ENCODE measurements at regions not wholly inside any gene's neighbourhood (a gene's known extent, or its start where the extent isn't known, plus 50 kb on each side); places are given as distances from the start of the nearest gene placed in this dataset.

DNA sequence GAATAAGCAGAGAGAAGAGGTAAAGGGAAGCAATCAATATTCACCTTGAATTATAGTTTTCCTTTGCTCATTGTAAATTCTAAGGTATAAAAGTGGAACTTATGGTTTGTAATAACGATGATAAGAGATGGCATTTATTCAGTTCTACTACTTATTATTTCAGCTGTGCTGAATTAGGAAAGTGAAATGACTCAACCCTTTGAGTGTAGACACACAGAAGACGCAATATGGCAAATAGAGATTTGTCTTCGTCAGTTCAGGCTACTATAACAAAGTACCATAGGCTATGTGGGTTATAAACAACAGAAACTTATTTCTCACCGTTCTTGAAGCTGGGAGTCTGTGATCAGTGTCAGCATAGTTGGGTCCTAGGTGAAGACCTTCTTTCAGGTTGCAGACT, 713.0 kb upstream of the PCDH9 start:
- Mint-ChIP-seq H3K4me3 (no peak overlapping the region), H3K27me3 (peaks cover 7% of the 10 kb centered on the region), H3K9me3 (no peaks in the 10 kb centered on the region), H3K36me3 (no peaks in the 10 kb centered on the region), H3K27ac (no peak overlapping the region), H3K4me1 (ENCODE audit: unreplicated experiment) (no peaks in the 10 kb centered on the region)
- TF ChIP-seq CTCF (conservative IDR thresholded peaks at IDR 0.05), result no peak
- no peak for DNase-seq (ENCODE audit: extremely low spot score, unreplicated experiment)

- no peaks in the 10 kb centered on the region for H3K9me3 Mint-ChIP-seq
- H3K27me3 Mint-ChIP-seq, result peaks cover 21% of the 10 kb centered on the region
- DNase-seq (ENCODE audit: extremely low spot score, unreplicated experiment), result no peak
- no peak overlapping the region for H3K4me3 Mint-ChIP-seq
- no peaks in the 10 kb centered on the region for H3K36me3 Mint-ChIP-seq
- TF ChIP-seq CTCF (conservative IDR thresholded peaks at IDR 0.05), result no peak
- no peaks in the 10 kb centered on the region for H3K4me1 Mint-ChIP-seq (ENCODE audit: unreplicated experiment)
- H3K27ac Mint-ChIP-seq, result no peak overlapping the region
These were observed 705.5 kb upstream of the PCDH9 start for GRCh38 chr13:67935626-67936025.

DNA sequence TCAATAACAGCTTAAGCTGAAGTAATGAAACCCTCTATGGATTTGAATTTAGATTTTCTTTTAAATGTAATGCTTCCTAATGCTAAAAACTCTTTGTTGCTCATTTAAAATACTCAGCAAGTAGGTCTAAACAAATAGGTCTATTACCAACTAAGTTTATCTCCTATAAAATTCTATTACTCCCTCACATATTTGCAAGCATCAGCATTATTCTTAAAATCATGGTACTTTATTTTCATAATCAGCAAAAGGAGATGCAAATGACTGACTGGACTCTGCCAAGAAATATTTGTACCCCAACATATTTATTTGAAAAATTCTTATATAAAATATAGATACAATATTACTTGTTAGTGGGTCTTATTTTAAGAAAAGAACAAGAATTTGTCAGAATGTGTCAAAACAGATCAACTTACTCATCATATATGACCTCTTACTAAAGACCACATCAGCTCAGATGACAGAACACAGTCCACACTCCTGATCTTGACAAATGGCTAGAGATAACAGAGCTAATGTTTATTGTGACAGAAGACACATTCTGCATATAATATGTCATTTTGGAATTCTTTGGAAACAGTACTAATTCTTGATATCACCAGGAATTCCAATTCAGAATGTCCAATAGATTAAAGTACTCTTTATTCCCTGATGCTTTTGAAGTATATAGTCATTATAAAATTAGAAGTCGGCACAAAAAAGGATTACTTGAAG, 704.6 kb upstream of the PCDH9 start:
- H3K4me3 Mint-ChIP-seq, result no peak overlapping the region
- H3K4me1 Mint-ChIP-seq (ENCODE audit: unreplicated experiment), result no peaks in the 10 kb centered on the region
- TF ChIP-seq CTCF (conservative IDR thresholded peaks at IDR 0.05), result no peak
- no peaks in the 10 kb centered on the region for H3K9me3 Mint-ChIP-seq
- H3K27ac Mint-ChIP-seq, result no peak overlapping the region
- peaks cover 21% of the 10 kb centered on the region for H3K27me3 Mint-ChIP-seq
- H3K36me3 Mint-ChIP-seq, result no peaks in the 10 kb centered on the region
- DNase-seq (ENCODE audit: extremely low spot score, unreplicated experiment), result no peak

GRCh38 chr13:67932991-67933390, 702.9 kb upstream of the PCDH9 start:
- Mint-ChIP-seq H3K4me1 (ENCODE audit: unreplicated experiment) (no peaks in the 10 kb centered on the region), H3K36me3 (no peaks in the 10 kb centered on the region), H3K27me3 (peaks cover 21% of the 10 kb centered on the region), H3K4me3 (no peak overlapping the region), H3K9me3 (no peaks in the 10 kb centered on the region), H3K27ac (no peak overlapping the region)
- TF ChIP-seq CTCF (conservative IDR thresholded peaks at IDR 0.05), result no peak
- DNase-seq (ENCODE audit: extremely low spot score, unreplicated experiment), result no peak

DNA sequence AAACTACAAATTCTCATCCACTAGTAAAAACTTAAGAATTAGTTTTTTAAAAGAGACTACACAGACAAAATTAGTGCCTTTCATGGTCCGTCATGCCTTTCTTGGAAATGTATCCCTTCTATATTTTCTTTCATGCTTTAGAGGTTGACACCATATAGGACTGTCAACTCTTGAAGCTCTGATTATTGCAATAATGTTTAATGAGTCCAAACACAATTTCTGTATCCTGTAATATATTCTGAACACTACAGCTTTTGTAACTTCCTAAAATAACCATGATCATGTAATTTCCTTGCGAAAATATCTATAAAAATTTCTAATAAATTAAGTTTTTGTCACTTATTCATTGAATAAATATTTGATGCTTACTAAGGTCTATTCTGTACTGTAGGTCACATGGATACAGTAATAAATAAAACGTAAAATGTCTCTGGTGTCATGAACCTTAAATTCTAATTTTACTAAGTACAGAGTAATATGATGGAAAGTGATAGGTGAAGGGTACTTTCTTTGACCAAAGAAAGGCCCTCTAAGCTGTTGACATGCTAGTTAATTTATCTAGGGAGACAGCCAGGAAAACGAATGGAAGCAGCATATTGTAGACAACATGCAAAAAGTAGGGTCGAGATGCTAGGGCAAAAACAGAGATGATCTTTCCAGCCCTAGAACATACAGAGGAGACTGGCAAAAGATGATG, 687.3 kb upstream of the PCDH9 start:
- Mint-ChIP-seq H3K36me3 (no peaks in the 10 kb centered on the region), H3K4me3 (no peak overlapping the region), H3K27me3 (no peaks in the 10 kb centered on the region), H3K9me3 (peaks cover 6% of the 10 kb centered on the region), H3K4me1 (ENCODE audit: unreplicated experiment) (no peaks in the 10 kb centered on the region), H3K27ac (no peak overlapping the region)
- no peak for TF ChIP-seq CTCF (conservative IDR thresholded peaks at IDR 0.05)
- no peak for DNase-seq (ENCODE audit: extremely low spot score, unreplicated experiment)
